Putamen (tissue), 1 donor: ENCODE measurements at regions not wholly inside any gene's neighbourhood (a gene's known extent, or its start where the extent isn't known, plus 50 kb on each side); places are given as distances from the start of the nearest gene placed in this dataset.

Experiments
- DNase-seq: peaks from one replicate; pipeline ENCODE4 v3.0.0-alpha.2; 2016; ENCODE audit warnings: low spot score

GRCh38 chr3:99199021-99199420, 297.5 kb upstream of the DCBLD2 start:
- no peak for DNase-seq

DNA sequence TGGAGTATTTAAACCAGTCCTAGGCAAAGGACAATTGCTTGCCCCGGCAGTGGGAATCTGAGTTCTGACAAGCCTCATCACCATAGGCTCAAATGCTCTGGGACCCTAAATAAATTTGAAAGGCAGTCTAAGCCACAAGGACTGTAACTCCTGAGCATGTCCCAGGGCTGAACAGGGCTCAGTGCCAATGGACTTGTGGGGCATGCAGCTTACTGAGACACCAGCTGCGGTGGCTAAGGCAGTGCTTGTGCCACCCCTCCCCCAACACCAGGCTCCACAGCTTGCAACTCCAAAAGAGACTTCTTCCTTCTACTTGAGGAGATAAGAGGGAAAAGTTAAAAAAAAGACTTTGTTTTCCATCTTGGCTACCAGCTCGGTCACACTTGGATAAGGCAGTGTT, 289.7 kb upstream of the DCBLD2 start:
- DNase-seq: no peak

- DNase-seq: no peak
These were observed 287.4 kb upstream of the DCBLD2 start for GRCh38 chr3:99188936-99189335.

GRCh38 chr3:99186016-99186415, 284.5 kb upstream of the DCBLD2 start:
- no peak for DNase-seq

DNA sequence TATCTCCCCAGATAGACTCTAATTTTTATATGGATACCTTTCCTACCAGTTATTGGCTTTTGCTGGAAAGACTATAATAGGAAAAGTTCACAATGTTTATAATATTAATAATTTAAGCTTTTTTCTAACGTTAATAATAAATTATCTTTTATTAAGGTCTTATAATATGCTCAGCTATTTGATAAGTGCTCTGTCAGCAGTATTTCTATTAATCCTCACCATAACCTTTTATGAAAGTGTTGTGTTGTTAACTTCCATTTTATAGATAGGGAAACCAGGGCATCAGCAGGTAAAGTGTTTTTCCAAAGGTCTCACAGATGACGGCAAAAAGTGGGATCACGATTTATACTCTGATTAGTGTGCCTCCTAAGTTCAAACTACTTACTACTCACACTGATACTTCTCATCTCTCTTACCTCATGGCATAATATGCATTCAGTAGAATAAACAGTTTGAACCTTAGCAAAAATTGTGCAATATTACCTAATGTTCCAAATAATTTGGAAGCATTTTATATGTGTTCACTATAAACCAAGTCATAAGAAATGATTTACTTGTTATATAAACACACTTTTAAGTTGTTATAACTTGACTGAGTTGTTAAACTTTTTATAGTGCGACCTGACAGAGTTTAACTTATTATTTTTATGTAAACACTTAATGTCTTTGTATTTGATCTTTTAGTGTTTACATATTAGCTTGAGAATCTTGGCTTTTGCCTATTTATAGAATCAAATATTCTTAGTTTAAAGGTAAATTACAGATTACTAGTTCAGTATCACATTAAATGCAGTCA, 274.9 kb upstream of the DCBLD2 start:
- DNase-seq: no peak

- no peak for DNase-seq
These were observed 273.8 kb upstream of the DCBLD2 start for GRCh38 chr3:99175276-99175812.

- peak; percentile 26 for DNase-seq
These were observed 271.5 kb upstream of the DCBLD2 start for GRCh38 chr3:99172736-99173657.

- DNase-seq: no peak
These were observed 270.3 kb upstream of the DCBLD2 start for GRCh38 chr3:99171800-99172199.

GRCh38 chr3:99170867-99171517, 269.5 kb upstream of the DCBLD2 start:
- DNase-seq: no peak

DNA sequence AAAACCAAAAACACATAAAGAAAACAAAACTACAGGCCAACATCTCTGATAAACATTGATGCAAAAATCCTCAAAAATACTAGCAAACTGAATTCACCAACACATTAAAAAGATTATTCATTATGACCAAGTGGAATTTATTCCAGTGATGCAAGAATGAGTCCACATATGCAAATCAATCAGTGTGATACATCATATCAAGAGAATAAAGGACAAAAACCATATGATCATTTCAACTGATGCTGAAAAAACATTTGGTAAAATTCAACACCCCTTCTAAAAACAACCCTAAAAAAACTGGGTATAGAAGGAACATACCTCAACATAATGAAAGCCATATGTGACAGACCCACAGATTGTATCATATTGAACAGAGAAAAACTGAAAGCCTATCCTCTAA, 265.6 kb upstream of the DCBLD2 start:
- no peak for DNase-seq

DNA sequence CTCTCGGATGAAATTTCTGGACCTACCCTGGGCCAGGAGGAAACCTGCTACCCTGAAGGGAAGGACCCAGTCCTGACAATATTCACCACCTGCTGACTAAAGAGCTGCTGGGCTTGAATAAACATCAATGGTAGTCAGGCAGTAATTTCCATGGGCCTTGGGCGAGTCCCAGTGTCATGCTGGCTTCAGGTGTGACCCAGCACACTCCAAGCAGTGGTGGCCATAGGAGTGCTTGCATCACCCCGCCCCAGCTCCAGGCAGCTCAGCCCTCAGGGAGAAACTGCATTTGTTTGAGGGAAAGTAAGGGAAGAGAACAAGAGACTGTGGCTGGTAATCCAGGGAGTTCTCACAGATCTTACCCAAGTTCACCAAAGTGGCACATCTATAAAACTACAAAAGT, 261.8 kb upstream of the DCBLD2 start:
- no peak for DNase-seq

DNA sequence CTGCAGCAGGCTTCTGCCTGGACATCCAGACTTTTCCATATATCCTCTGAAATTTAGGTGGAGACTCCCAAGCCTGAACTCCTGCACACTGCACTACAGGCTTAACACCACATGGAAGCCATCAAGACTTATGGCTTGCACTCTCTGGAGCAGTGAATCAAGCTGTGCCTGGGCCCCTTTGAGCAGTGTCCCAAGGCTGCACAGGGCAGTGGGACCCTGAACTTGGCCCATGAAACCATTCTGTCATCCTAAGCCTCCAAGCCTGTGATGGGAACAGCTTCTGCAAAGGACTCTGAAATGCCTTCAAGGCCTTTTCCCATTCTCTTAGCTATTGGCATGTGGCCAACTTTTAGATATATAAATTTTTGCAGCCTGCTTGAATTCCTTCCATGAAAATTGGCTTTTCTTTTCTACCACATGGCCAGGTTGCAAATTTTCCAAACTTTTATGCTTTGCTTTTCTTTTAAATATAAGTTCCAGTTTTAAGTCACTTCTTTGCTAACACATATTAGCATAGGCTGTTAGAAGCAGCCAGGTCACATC, 257.8 kb upstream of the DCBLD2 start:
- DNase-seq: no peak

- no peak for DNase-seq
These were observed 243.5 kb upstream of the DCBLD2 start for GRCh38 chr3:99145031-99145430.

DNA sequence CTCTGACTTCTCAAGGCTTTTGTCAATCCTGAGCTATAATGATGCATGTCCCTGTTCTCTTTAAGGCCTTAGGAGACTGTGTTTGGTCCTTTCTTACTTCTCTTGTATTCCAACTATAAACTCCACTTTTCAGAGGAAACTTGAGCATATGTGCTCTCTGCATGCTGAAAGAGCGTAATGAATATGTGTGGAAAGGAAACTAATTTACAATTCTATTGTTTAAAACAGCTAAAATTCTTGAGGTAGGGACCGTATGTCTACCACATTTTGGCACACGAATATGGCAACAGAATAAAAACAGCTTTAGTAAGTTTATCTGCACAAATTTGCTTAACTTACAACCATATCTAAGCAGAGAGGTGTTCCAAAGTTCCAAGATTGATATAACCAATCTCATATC, 242.0 kb upstream of the DCBLD2 start:
- no peak for DNase-seq

GRCh38 chr3:99134986-99135385, 233.5 kb upstream of the DCBLD2 start:
- DNase-seq: no peak

DNA sequence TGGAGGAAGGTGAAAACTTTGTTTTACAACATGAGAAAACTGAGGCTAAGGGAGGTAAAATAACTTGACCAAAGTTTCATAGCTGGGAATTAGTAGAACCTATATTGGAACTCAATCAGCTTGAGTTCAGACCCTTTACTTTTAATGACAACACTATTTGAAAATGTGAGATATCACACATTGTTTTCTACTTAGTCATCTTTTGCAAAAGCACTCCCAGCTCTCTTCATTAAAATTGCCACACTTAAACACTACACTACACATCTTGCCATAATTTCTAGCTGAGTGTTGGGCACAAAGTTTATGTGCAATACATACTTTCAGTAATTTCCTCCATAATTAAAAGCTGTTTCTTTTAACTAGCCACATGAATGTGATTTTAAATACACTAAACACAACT, 230.4 kb upstream of the DCBLD2 start:
- DNase-seq: no peak

DNA sequence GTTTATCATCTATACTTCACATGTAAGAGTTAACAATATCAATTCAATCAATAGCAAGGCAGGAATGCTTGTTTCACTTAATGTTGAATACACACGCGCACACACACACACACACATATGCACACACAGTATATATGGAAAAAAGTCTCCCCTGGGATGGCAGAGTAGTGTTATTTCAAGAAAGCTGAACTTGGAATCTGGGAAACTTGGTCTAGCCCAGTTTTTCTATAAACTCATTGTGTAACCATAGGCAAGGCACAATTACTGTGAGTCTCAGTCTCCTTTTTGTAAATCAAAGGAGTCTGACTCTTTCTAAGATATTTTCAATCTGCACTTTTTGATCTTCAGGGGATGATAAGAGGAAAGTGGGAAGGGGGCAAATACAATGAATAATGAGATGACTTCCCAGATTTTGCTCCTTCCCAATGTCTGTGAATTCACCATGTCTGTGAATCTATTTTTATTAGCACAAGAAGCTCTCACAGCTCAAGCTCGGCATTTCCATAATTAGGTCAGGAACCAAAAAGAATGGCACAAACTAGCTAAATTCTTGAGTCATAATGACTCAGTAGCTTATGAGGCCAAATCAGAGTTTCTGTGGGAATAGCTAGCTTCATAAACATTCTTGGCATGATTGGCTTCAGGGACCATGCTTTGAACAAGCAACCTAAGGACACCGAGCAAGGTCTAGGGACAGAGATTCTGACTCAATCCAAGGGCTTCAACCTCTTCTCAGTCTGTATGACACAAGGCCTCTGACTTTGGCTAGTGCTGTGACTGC, 227.4 kb upstream of the DCBLD2 start:
- peak; percentile 58 for DNase-seq

DNA sequence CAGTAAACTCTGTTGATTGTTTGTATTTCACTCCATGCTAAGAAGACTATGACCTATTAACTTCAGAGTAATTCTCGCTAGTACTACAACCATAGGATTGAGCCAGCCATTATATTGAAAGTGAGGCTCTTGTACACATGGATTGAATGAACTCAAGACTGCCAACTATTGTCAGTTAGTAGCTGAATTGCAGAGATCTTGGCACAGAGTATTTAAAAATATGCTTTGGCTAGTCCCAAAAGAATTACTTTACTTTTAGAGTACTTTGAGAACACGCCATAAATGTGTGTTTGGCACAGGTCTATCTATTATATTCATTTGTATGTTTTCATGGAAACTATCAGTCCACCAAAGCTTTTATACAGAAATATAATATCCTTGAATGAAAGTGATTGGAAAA, 226.7 kb upstream of the DCBLD2 start:
- no peak for DNase-seq

DNA sequence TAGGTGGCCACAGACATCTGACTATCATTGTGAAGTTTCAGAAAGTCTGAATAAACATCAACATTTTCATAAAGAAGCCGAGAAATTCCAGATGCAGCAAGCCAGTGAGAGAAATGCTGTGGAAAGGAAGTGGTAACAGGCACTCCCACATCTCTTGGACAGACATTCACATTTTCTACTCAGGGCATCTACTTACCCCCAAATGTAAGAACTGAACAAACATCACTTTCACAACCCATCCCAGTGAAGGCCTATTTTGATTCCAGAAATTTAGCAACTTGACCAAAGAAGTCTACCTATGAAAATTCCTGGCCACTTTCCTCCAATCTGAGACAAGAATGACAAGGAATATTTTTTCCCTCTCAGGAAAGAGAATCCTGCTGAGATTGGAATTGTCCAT, 224.8 kb upstream of the DCBLD2 start:
- no peak for DNase-seq

DNA sequence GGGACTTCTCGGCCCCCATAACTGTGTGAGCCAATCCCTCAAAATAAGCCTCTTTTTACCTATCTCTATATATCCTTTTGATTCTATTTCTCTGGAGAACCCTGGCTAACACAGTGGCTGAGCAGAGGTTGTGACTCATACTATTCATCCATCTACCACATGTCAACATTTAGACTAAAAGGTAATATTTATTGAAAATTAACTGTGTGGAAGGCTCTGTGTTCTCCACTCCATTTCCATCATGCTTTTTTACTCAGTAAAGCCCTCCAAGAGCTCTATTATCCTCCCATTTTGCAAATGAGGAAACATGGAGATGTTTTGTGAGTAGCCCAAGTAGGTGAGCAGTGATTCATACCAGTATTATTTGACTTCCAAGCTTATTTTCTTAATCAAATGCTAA, 217.9 kb upstream of the DCBLD2 start:
- DNase-seq: no peak

DNA sequence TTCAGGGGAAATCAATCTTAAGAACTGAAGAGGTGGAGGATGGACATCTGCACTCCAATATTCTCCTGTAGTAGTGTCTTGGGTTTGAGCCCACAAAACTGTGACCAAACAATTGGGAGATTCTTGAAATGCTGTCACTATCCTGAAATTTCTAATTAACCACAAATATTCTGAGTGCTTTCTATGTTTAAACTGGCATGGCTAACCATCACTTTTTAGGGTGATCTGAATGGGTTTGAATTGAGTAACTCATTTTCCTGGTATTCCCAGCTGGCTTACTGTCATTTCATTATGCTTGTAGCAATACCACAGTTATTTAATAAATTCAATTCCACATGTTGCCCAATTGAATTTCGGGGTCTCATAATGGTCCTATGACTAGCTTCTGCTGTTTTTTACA, 216.9 kb upstream of the DCBLD2 start:
- no peak for DNase-seq
